Brain microvascular endothelial cell (primary cell): ENCODE measurements at regions not wholly inside any gene's neighbourhood (a gene's known extent, or its start where the extent isn't known, plus 50 kb on each side); places are given as distances from the start of the nearest gene placed in this dataset.
"Not testable (repeated sequence)": the region's sequence is repeated elsewhere in the genome, so short reads cannot be mapped to it uniquely, and the experiment has no call there.

ENCODE experiments used
- DNase-seq: peaks from one replicate; pipeline ENCODE4 v3.0.0-alpha.2; 2020
- H3K27ac ChIP-seq: fragments of 250-450 bp; sonication (Bioruptor Pico); 2 replicates; pipeline ENCODE4 v1.5.1; 2020; ENCODE audit warnings: mild to moderate bottlenecking, moderate library complexity
- H3K27me3 ChIP-seq: fragments of 250-450 bp; sonication (Bioruptor Pico); replicated peaks from 2 replicates; pipeline ENCODE4 v1.5.1; 2020; ENCODE audit warnings: mild to moderate bottlenecking
- H3K36me3 ChIP-seq: fragments of 250-450 bp; sonication (Bioruptor Pico); replicated peaks from 2 replicates; pipeline ENCODE4 v1.5.1; 2020; ENCODE audit warnings: mild to moderate bottlenecking
- H3K4me3 ChIP-seq: 2 replicates; pipeline ENCODE4 v1.5.1; 2011; ENCODE audit warnings: low read depth, mild to moderate bottlenecking, control low read depth, low read length, moderate library complexity
- CTCF ChIP-seq: IDR thresholded peaks from 2 replicates; pipeline ENCODE4 v1.5.1; 2011; ENCODE audit warnings: low read depth, mild to moderate bottlenecking, moderate library complexity, low read length, control low read depth, inconsistent platforms; ENCODE audit errors: missing control alignments
- in situ Hi-C: cut with HindIII; loops from 2 replicates; pipeline ENCODE4 v1.10.0; 2017; ENCODE audit warnings: low sequenced_read_pairs, low pct_ligation_motif_present

GRCh38 chr9:83191154-83191553 is 128.2 kb upstream of the RASEF start:
- Histone ChIP-seq H3K4me3 (no peak overlapping the region), H3K27ac (no peak overlapping the region), H3K36me3 (no peaks in the 10 kb centered on the region), H3K27me3 (no peaks in the 10 kb centered on the region)
- in situ Hi-C loops: no loop called here
- no peak for DNase-seq
- TF ChIP-seq CTCF: no peak

GRCh38 chr9:83189026-83189425 is 126.1 kb upstream of the RASEF start:
- in situ Hi-C loops, H3K36me3 ChIP-seq, H3K4me3 ChIP-seq, DNase-seq, H3K27me3 ChIP-seq, H3K27ac ChIP-seq: not testable (repeated sequence)

GRCh38 chr9:83188277-83188676 is 125.3 kb upstream of the RASEF start:
- Histone ChIP-seq H3K27me3 (no peaks in the 10 kb centered on the region), H3K36me3 (no peaks in the 10 kb centered on the region), H3K4me3 (no peak overlapping the region), H3K27ac (no peak overlapping the region)
- no peak for TF ChIP-seq CTCF
- in situ Hi-C loops: no loop called here
- DNase-seq: no peak

- Histone ChIP-seq H3K27me3 (no peaks in the 10 kb centered on the region), H3K4me3 (no peak overlapping the region), H3K36me3 (no peaks in the 10 kb centered on the region), H3K27ac (no peak overlapping the region)
- DNase-seq: no peak
- in situ Hi-C loops: no loop called here
- no peak for TF ChIP-seq CTCF
These were observed 123.3 kb upstream of the RASEF start for GRCh38 chr9:83186155-83186737.

GRCh38 chr9:83185488-83186154 is 122.7 kb upstream of the RASEF start:
- TF ChIP-seq CTCF: no peak
- Histone ChIP-seq H3K4me3 (no peak overlapping the region), H3K27me3 (no peaks in the 10 kb centered on the region), H3K27ac (no peak overlapping the region), H3K36me3 (no peaks in the 10 kb centered on the region)
- DNase-seq: no peak
- in situ Hi-C loops: no loop called here

GRCh38 chr9:83183621-83184020 is 120.7 kb upstream of the RASEF start:
- DNase-seq: no peak
- no peak for TF ChIP-seq CTCF
- no peak overlapping the region for H3K4me3 ChIP-seq
- no peaks in the 10 kb centered on the region for H3K27me3 ChIP-seq
- in situ Hi-C loops: no loop called here
- H3K27ac ChIP-seq: no peak overlapping the region
- no peaks in the 10 kb centered on the region for H3K36me3 ChIP-seq
